GM12875 (cell line): ENCODE measurements at regions not wholly inside any gene's neighbourhood (a gene's known extent, or its start where the extent isn't known, plus 50 kb on each side); places are given as distances from the start of the nearest gene placed in this dataset.

ENCODE experiments used
- H3K4me3 ChIP-seq: one replicate; pipeline ENCODE4 v1.5.1; 2011; ENCODE audit warnings: low read depth, low read length, control low read depth
- CTCF ChIP-seq: IDR thresholded peaks from 2 replicates; pipeline ENCODE4 v1.5.1; 2011; ENCODE audit warnings: low read depth, mild to moderate bottlenecking, control low read depth, inconsistent platforms, low read length, moderate library complexity, borderline replicate concordance; ENCODE audit not compliant: insufficient read depth

GRCh38 chr7:19248115-19248514 is 102.9 kb upstream of the FERD3L start:
- no peak for TF ChIP-seq CTCF
- H3K4me3 ChIP-seq = no peak overlapping the region

GRCh38 chr7:19247017-19247416 is 101.8 kb upstream of the FERD3L start:
- no peak overlapping the region for H3K4me3 ChIP-seq
- no peak for TF ChIP-seq CTCF

GRCh38 chr7:19242246-19242645 is 97.0 kb upstream of the FERD3L start:
- H3K4me3 ChIP-seq = no peak overlapping the region
- no peak for TF ChIP-seq CTCF

- no peak for TF ChIP-seq CTCF
- no peak overlapping the region for H3K4me3 ChIP-seq
Measured at GRCh38 chr7:19239951-19240350, 94.7 kb upstream of the FERD3L start.

- H3K4me3 ChIP-seq = no peak overlapping the region
- TF ChIP-seq CTCF = no peak
Measured at GRCh38 chr7:19235680-19236079, 90.5 kb upstream of the FERD3L start.

- H3K4me3 ChIP-seq = no peak overlapping the region
- TF ChIP-seq CTCF = no peak
Measured at GRCh38 chr7:19224951-19225350, 79.7 kb upstream of the FERD3L start.

GRCh38 chr7:19215412-19215811 is 70.2 kb upstream of the FERD3L start:
- H3K4me3 ChIP-seq = no peak overlapping the region
- TF ChIP-seq CTCF = no peak
